B cell (primary cell): ENCODE measurements at regions not wholly inside any gene's neighbourhood (a gene's known extent, or its start where the extent isn't known, plus 50 kb on each side); places are given as distances from the start of the nearest gene placed in this dataset.

Experiments
- ATAC-seq: fragments of 200-7000 bp; cut with Tn5 transposase; one replicate; pipeline ENCODE4 v1.10.0; 2021; ENCODE audit warnings: low read depth, mild to moderate bottlenecking, moderate number of reproducible peaks, moderate library complexity
- CTCF ChIA-PET: fragments of 350-600 bp; sonication (Branson Sonifier 250); formaldehyde crosslinking; loops from one replicate; lab custom pipeline; 2021; ENCODE audit warnings: antibody characterized with exemption, inconsistent platforms; lab: Charles Lee
- POLR2A ChIA-PET: fragments of 350-600 bp; sonication (Branson Sonifier 250); formaldehyde crosslinking; loops from one replicate; lab custom pipeline; 2021; ENCODE audit warnings: antibody characterized with exemption; lab: Charles Lee
- DNase-seq: peaks from one replicate; pipeline ENCODE4 v3.0.0; 2013
- H2AFZ ChIP-seq: 2 replicates; pipeline ENCODE4 v1.6.1; 2012; ENCODE audit warnings: mild to moderate bottlenecking, low read depth, low read length; ENCODE audit not compliant: insufficient read depth, poor library complexity, severe bottlenecking
- H3K27ac ChIP-seq, 2 donors: 1 replicate in 1 of 2; 2 replicates in 1 of 2; pipeline ENCODE4 v1.5.1; 2012 to 2013; ENCODE audit warnings: low read length in 2 of 2, mild to moderate bottlenecking in 2 of 2, moderate library complexity in 1 of 2
- H3K27me3 ChIP-seq, 4 experiments: fragments of 200-600 bp in 1 of 4; sonication (generic) in 1 of 4; replicated peaks in 1 of 4; 1 replicate in 2 of 4; 2 replicates in 2 of 4; pipeline versions ENCODE4 v1.6.1 to v1.7.0; 2013 to 2016; ENCODE audit warnings: low read length in 3 of 4, mild to moderate bottlenecking in 2 of 4, mixed read lengths in 1 of 4, moderate library complexity in 1 of 4; ENCODE audit not compliant: insufficient read depth in 4 of 4, control insufficient read depth in 3 of 4; ENCODE audit errors: control extremely low read depth in 1 of 4
- H3K36me3 ChIP-seq, 2 experiments: replicated peaks in 1 of 2; 1 replicate in 1 of 2; 2 replicates in 1 of 2; pipeline versions ENCODE4 v1.6.1 to v1.7.1; 2013; ENCODE audit warnings: low read length in 1 of 2; ENCODE audit not compliant: insufficient read depth in 2 of 2, control insufficient read depth in 1 of 2; ENCODE audit errors: control extremely low read depth in 1 of 2, extremely low read depth in 1 of 2
- H3K4me1 ChIP-seq, 2 donors: fragments of 200-600 bp in 1 of 2; sonication (generic) in 1 of 2; 1 replicate in 1 of 2; 2 replicates in 1 of 2; pipeline versions ENCODE4 v1.5.1 to v1.6.1; 2013 to 2017; ENCODE audit warnings: low read length in 2 of 2; ENCODE audit not compliant: control insufficient read depth in 2 of 2, insufficient read depth in 2 of 2
- H3K4me2 ChIP-seq: replicated peaks from 2 replicates; pipeline ENCODE3; 2012; ENCODE audit warnings: mild to moderate bottlenecking, low read depth, low read length; ENCODE audit not compliant: poor library complexity, severe bottlenecking
- H3K4me3 ChIP-seq, 5 experiments: fragments of 200-600 bp in 1 of 5; sonication (generic) in 1 of 5; 1 replicate in 3 of 5; 2 replicates in 2 of 5; pipeline versions ENCODE4 v1.5.1 to v1.7.0; 2011 to 2016; ENCODE audit warnings: low read length in 4 of 5, mild to moderate bottlenecking in 4 of 5, low read depth in 2 of 5, control low read depth in 1 of 5, moderate library complexity in 1 of 5; ENCODE audit not compliant: insufficient read depth in 1 of 5; ENCODE audit errors: control extremely low read depth in 1 of 5, extremely low read depth in 1 of 5
- H3K79me2 ChIP-seq: fragments of 200-600 bp; sonication (generic); one replicate; pipeline ENCODE4 v1.6.0; 2016; ENCODE audit warnings: low read length; ENCODE audit not compliant: control insufficient read depth, insufficient read depth
- H3K9ac ChIP-seq: fragments of 200-600 bp; sonication (generic); 2 replicates; pipeline ENCODE4 v1.6.1; 2017; ENCODE audit warnings: mild to moderate bottlenecking, low read length, moderate library complexity
- H3K9me3 ChIP-seq, 3 donors: one replicate each; pipeline versions ENCODE4 v1.6.1 to v1.7.1; 2013; ENCODE audit warnings: low read length in 2 of 3; ENCODE audit not compliant: control insufficient read depth in 2 of 3, insufficient read depth in 1 of 3; ENCODE audit errors: control extremely low read depth in 1 of 3
- H4K20me1 ChIP-seq: 2 replicates; pipeline ENCODE4 v1.6.0; 2012; ENCODE audit warnings: mild to moderate bottlenecking, low read length; ENCODE audit not compliant: insufficient read depth, control insufficient read depth, poor library complexity, severe bottlenecking
- H3K27ac Mint-ChIP-seq: one replicate; pipeline ENCODE4 v1.8.0; 2021; ENCODE audit warnings: mixed read lengths
- H3K27me3 Mint-ChIP-seq: one replicate; pipeline ENCODE4 v1.8.0; 2021; ENCODE audit warnings: mixed read lengths
- H3K4me1 Mint-ChIP-seq: one replicate; pipeline ENCODE4 v1.8.0; 2021; ENCODE audit warnings: mixed read lengths
- H3K4me3 Mint-ChIP-seq: one replicate; pipeline ENCODE4 v1.8.0; 2021; ENCODE audit warnings: mixed read lengths
- H3K9me3 Mint-ChIP-seq: one replicate; pipeline ENCODE4 v1.8.0; 2022; ENCODE audit warnings: mixed read lengths; ENCODE audit not compliant: insufficient read depth
- CTCF ChIP-seq: fragments of 200-600 bp; IDR thresholded peaks from one replicate; pipeline ENCODE4 v1.8.0; 2022; ENCODE audit warnings: antibody characterized with exemption, mild to moderate bottlenecking
- EZH2 ChIP-seq: IDR thresholded peaks from 2 replicates; pipeline ENCODE4 v1.6.1; 2012; ENCODE audit warnings: borderline replicate concordance, low read depth, mild to moderate bottlenecking, moderate library complexity, low read length; ENCODE audit not compliant: insufficient read depth, poor library complexity, severe bottlenecking
- WGBS: methylation state at CpG from one replicate; pipeline ENCODE4 v1.1.5; 2013; ENCODE audit warnings: missing lambda C conversion rate; ENCODE audit not compliant: insufficient coverage; 5-methylcytosine and 5-hydroxymethylcytosine counted together
- intact Hi-C: fragments of 100-400 bp; cut with micrococcal nuclease; formaldehyde crosslinking; loops from one replicate; pipeline ENCODE4 v1.10.0; 2022

GRCh38 chr21:35622612-35623011, 437.7 kb downstream of the SETD4 start:
- H3K9ac ChIP-seq = no peak overlapping the region
- no peaks in the 10 kb centered on the region for H3K36me3 ChIP-seq
- H3K79me2 ChIP-seq = no peaks in the 10 kb centered on the region
- intact Hi-C loops = no loop called here
- Mint-ChIP-seq H3K4me1 (no peaks in the 10 kb centered on the region), H3K27ac (no peak overlapping the region), H3K9me3 (no peaks in the 10 kb centered on the region), H3K4me3 (no peak overlapping the region), H3K27me3 (peaks cover 31% of the 10 kb centered on the region)
- ChIA-PET CTCF (no interaction called here), POLR2A (no interaction called here)
- no peaks in the 10 kb centered on the region for H3K9me3 ChIP-seq
- no peaks in the 10 kb centered on the region for H4K20me1 ChIP-seq
- no peak overlapping the region for H3K4me3 ChIP-seq
- 89% methylated on average over 3 of the region's 3 CpGs for WGBS
- DNase-seq (no peak), ATAC-seq (no peak)
- TF ChIP-seq CTCF = no peak
- no peak for TF ChIP-seq EZH2
- no peaks in the 10 kb centered on the region for H3K4me1 ChIP-seq
- H3K4me2 ChIP-seq = no peak overlapping the region
- no peak overlapping the region for H3K27ac ChIP-seq
- peaks cover 0 to 3% (median 0%) of the 10 kb centered on the region in 4 experiments for H3K27me3 ChIP-seq
- no peak overlapping the region for H2AFZ ChIP-seq

GRCh38 chr21:35619184-35619583, 441.1 kb downstream of the SETD4 start:
- TF ChIP-seq EZH2 (no peak), CTCF (no peak)

More at GRCh38 chr21:35619184-35619583, 441.1 kb downstream of the SETD4 start:
- H3K4me3 ChIP-seq = no peak overlapping the region
- intact Hi-C loops = loop anchor here (10.0 kb wide), 2 partner anchors 214 to 724 kb away; no protein-coding TSS in a partner anchor
- H3K9me3 ChIP-seq = no peaks in the 10 kb centered on the region
- H3K9me3 Mint-ChIP-seq = no peaks in the 10 kb centered on the region
- H3K27ac Mint-ChIP-seq = no peak overlapping the region
- ATAC-seq (no peak), DNase-seq (no peak)
- no peaks in the 10 kb centered on the region for H3K36me3 ChIP-seq
- no peak overlapping the region for H3K4me3 Mint-ChIP-seq
- H3K79me2 ChIP-seq = no peaks in the 10 kb centered on the region
- H2AFZ ChIP-seq = no peak overlapping the region
- H3K27me3 ChIP-seq = peaks cover 0 to 4% (median 2%) of the 10 kb centered on the region in 4 experiments
- no peak overlapping the region for H3K27ac ChIP-seq
- ChIA-PET POLR2A (no interaction called here), CTCF (no interaction called here)
- 83% methylated on average over 2 of the region's 2 CpGs for WGBS
- no peaks in the 10 kb centered on the region for H4K20me1 ChIP-seq
- H3K4me1 Mint-ChIP-seq = peaks cover 2% of the 10 kb centered on the region
- no peak overlapping the region for H3K4me2 ChIP-seq
- H3K27me3 Mint-ChIP-seq = peaks cover 29% of the 10 kb centered on the region
- no peaks in the 10 kb centered on the region for H3K4me1 ChIP-seq
- H3K9ac ChIP-seq = no peak overlapping the region
